ENCODE measurements at regions not wholly inside any gene's neighbourhood (a gene's known extent, or its start where the extent isn't known, plus 50 kb on each side); places are given as distances from the start of the nearest gene placed in this dataset.

DNA sequence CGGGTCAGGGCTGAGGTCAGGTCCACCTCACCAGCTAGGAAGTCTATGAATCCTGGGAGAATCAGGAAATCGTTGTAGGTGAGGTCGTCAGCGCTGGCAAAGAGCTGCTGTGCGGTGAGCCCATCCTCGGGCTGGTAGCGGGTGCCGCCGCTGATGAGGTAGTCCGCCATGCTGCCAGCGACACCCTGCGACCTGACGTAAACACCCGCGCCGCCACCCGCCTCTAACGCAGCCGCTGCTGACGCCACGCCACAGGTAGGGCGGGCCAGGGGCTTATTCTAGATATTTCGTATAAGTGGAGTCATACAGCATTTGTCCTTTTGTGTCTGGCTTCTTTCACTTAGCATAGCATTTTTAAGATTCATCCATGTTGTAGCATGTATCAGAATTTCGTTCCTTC, 220.2 kb upstream of the ATP6AP2 start:
- H2AFZ ChIP-seq (ENCODE audit: low read depth, low read length): no peak overlapping the region
- no peaks in the 10 kb centered on the region for H3K36me3 ChIP-seq (ENCODE audit: control insufficient read depth in 2 of 2, extremely low read depth in 1 of 2, insufficient read depth in 2 of 2, low read length in 2 of 2)
- ChIA-PET CTCF (no interaction called here), POLR2A (no interaction called here)
- no TSS peak for BruUV-seq (replicated peaks)
- FAIRE-seq (no peak), DNase-seq (ENCODE audit: low read depth, low spot score) (no peak)
- H3K9me1 ChIP-seq (replicated peaks; ENCODE audit: control insufficient read depth, extremely low read depth, insufficient read depth, low read length): no peaks in the 10 kb centered on the region
- no peaks in the 10 kb centered on the region for H3K27me3 ChIP-seq (ENCODE audit: control insufficient read depth in 2 of 2, insufficient read depth in 2 of 2, low read length in 2 of 2)
- intact Hi-C loops (cut with micrococcal nuclease) (no loop called here), dilution Hi-C loops (cut with MboI; ENCODE audit: extremely low pct_ligation_motif_present, low sequenced_read_pairs) (no loop called here)
- no peaks in the 10 kb centered on the region for H3K4me1 ChIP-seq (ENCODE audit: control insufficient read depth, extremely low read depth, insufficient read depth, low read length)
- no peak overlapping the region for H3K9ac ChIP-seq (replicated peaks; ENCODE audit: extremely low read depth, insufficient read depth, low read length)
- H3K27ac ChIP-seq (ENCODE audit: insufficient read depth, low read depth, low read length): no peak overlapping the region
- H4K20me1 ChIP-seq (replicated peaks; ENCODE audit: control insufficient read depth, extremely low read depth, insufficient read depth, low read length): no peaks in the 10 kb centered on the region
- no peaks in the 10 kb centered on the region for H3K79me2 ChIP-seq (ENCODE audit: control insufficient read depth, insufficient read depth, low read length)
- H3K9me3 ChIP-seq (replicated peaks; ENCODE audit: control insufficient read depth, insufficient read depth, low read length): no peaks in the 10 kb centered on the region
- TF ChIP-seq MYC (IDR thresholded peaks at IDR 0.05; ENCODE audit: low read depth, low read length): no peak
- TF ChIP-seq EZH2 (IDR thresholded peaks at IDR 0.05; ENCODE audit: borderline replicate concordance, low read depth, low read length, severe bottlenecking): no peak
- no peak for TF ChIP-seq MAX (IDR thresholded peaks at IDR 0.05; ENCODE audit: insufficient read depth, insufficient read length)
- no peak for TF ChIP-seq POLR2A (IDR thresholded peaks at IDR 0.05; ENCODE audit: low read depth, low read length)
- TF ChIP-seq FOS (IDR thresholded peaks at IDR 0.05; ENCODE audit: borderline replicate concordance, insufficient read depth, low read length): no peak
- no peak for TF ChIP-seq POLR2AphosphoS5 (IDR thresholded peaks at IDR 0.05; ENCODE audit: insufficient read depth, low read depth, low read length)
- TF ChIP-seq GATA2 (IDR thresholded peaks at IDR 0.05; ENCODE audit: insufficient read depth, insufficient read length, low read depth, low read length): no peak
- TF ChIP-seq JUN (IDR thresholded peaks at IDR 0.05; ENCODE audit: borderline replicate concordance, insufficient read depth, insufficient read length, low read depth): no peak
- no peak for TF ChIP-seq CTCF (IDR thresholded peaks at IDR 0.05; ENCODE audit: extremely low read depth in 1 of 2, insufficient read depth in 1 of 2, low read depth in 1 of 2, low read length in 2 of 2)
- no peak overlapping the region for H3K4me2 ChIP-seq (ENCODE audit: insufficient read depth, low read length)
- no peak overlapping the region for H3K4me3 ChIP-seq (replicated peaks in 1 of 3; ENCODE audit: insufficient read depth in 1 of 3, low read depth in 1 of 3, low read length in 3 of 3)

Data from endothelial cell of umbilical vein (primary cell).